Suppressor macrophage treated with lipopolysaccharide for 4 hours (primary cell): ENCODE measurements at regions not wholly inside any gene's neighbourhood (a gene's known extent, or its start where the extent isn't known, plus 50 kb on each side); places are given as distances from the start of the nearest gene placed in this dataset.

Source experiments
- DNase-seq: peaks from one replicate; pipeline ENCODE4 v3.0.0-alpha.2; 2020

DNA sequence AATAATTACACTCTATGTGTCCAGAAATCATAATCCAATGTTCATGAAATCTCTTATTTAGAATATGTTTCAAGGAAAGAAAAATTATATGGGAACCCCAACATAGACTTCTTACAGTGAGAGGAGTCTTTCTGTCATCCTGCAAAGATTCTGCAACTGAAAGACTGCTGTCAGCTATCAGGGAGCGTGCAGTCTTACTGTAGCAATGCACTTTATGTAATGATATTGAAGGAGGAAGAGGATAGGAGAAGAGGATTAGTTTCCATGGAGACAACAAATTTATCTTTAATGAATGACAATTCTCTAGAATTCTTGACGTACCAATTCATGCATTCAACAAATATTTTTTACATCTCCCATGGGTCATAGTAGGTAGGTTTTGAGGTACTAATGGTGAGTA lies 61.3 kb upstream of the MYT1L start:
- no peak for DNase-seq

DNA sequence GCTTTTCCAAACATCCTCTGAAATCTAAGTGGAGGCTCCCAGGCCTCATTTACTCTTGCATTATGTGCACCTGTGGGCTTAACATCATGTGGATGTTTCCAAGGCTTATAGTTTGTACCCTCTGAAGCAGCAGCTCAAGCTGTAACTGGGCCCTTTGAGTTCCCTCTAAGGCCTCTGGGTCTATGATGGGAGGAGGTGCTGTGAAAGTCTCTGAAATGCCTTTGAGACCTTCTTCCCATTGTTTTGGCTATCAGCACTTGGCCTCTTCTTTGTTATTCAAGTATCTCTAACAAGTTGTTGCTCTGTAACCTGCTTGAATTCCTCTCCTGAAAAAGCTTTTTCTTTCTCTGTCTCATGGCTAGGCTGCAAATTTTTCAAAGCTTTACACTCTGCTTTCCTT lies 58.1 kb upstream of the MYT1L start:
- no peak for DNase-seq
